Neural cell (in vitro differentiated cells): ENCODE measurements at regions not wholly inside any gene's neighbourhood (a gene's known extent, or its start where the extent isn't known, plus 50 kb on each side); places are given as distances from the start of the nearest gene placed in this dataset.

ENCODE experiments used
- EP300 ChIP-seq: fragments of 450-650 bp; conservative IDR thresholded peaks from 2 replicates; pipeline ENCODE4 v1.6.1; 2014; ENCODE audit warnings: antibody characterized with exemption, mild to moderate bottlenecking, moderate library complexity; ENCODE audit not compliant: poor library complexity, severe bottlenecking
- EZH2 ChIP-seq: fragments of 200-600, 300-800 bp; shearing (Covaris generic), sonication (generic); IDR thresholded peaks from 2 replicates; pipeline ENCODE4 v1.6.1; 2014; ENCODE audit warnings: antibody characterized with exemption, low read length, borderline replicate concordance, mild to moderate bottlenecking; ENCODE audit not compliant: insufficient read depth, poor library complexity, severe bottlenecking
- MXI1 ChIP-seq: fragments of 450-650 bp; conservative IDR thresholded peaks from 2 replicates; pipeline ENCODE4 v1.6.1; 2014; ENCODE audit warnings: antibody characterized with exemption, mild to moderate bottlenecking; ENCODE audit not compliant: poor library complexity, severe bottlenecking
- POLR2AphosphoS5 ChIP-seq: IDR thresholded peaks from 2 replicates; pipeline ENCODE4 v1.6.1; 2012
- RAD21 ChIP-seq: fragments of 450-650 bp; conservative IDR thresholded peaks from 2 replicates; pipeline ENCODE4 v1.6.1; 2014; ENCODE audit warnings: antibody characterized with exemption, mild to moderate bottlenecking, moderate library complexity
- TAF1 ChIP-seq: IDR thresholded peaks from 2 replicates; pipeline ENCODE4 v1.6.1; 2012; ENCODE audit warnings: low read depth
- TF ChIP-seq, protein P1 (sequence below): fragments of 450-650 bp; IDR thresholded peaks from 2 replicates; pipeline ENCODE4 v1.5.1; 2014; ENCODE audit warnings: antibody characterized with exemption, mild to moderate bottlenecking, moderate library complexity; ENCODE audit not compliant: poor library complexity, severe bottlenecking
- TF ChIP-seq, protein P2 (sequence below): IDR thresholded peaks from 2 replicates; pipeline ENCODE4 v1.6.1; 2012; ENCODE audit warnings: borderline replicate concordance

DNA sequence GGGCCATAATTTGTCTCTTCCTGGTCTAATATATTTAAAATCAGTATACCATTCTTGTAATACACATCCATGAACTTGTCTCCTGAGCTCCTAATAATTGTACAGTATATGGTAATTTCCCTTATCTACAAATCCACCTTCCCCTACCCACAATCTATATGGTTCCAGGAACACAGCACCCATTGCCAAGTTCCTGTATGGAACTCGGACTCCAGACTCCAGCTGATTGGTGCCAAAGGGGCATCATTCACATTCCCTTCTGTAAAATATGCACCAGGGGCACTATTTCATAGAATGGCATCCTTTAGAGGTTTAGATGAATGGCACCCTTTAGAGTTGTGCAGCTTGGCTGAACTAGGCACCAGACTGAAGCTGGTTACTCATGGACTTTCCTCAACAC, 58.8 kb upstream of the ZSWIM5 start:
- TF ChIP-seq, protein P1, sequence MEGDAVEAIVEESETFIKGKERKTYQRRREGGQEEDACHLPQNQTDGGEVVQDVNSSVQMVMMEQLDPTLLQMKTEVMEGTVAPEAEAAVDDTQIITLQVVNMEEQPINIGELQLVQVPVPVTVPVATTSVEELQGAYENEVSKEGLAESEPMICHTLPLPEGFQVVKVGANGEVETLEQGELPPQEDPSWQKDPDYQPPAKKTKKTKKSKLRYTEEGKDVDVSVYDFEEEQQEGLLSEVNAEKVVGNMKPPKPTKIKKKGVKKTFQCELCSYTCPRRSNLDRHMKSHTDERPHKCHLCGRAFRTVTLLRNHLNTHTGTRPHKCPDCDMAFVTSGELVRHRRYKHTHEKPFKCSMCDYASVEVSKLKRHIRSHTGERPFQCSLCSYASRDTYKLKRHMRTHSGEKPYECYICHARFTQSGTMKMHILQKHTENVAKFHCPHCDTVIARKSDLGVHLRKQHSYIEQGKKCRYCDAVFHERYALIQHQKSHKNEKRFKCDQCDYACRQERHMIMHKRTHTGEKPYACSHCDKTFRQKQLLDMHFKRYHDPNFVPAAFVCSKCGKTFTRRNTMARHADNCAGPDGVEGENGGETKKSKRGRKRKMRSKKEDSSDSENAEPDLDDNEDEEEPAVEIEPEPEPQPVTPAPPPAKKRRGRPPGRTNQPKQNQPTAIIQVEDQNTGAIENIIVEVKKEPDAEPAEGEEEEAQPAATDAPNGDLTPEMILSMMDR: no peak
- TF ChIP-seq EP300 (no peak), MXI1 (no peak), RAD21 (no peak), POLR2AphosphoS5 (no peak), EZH2 (no peak), TAF1 (no peak)
- TF ChIP-seq, protein P2, sequence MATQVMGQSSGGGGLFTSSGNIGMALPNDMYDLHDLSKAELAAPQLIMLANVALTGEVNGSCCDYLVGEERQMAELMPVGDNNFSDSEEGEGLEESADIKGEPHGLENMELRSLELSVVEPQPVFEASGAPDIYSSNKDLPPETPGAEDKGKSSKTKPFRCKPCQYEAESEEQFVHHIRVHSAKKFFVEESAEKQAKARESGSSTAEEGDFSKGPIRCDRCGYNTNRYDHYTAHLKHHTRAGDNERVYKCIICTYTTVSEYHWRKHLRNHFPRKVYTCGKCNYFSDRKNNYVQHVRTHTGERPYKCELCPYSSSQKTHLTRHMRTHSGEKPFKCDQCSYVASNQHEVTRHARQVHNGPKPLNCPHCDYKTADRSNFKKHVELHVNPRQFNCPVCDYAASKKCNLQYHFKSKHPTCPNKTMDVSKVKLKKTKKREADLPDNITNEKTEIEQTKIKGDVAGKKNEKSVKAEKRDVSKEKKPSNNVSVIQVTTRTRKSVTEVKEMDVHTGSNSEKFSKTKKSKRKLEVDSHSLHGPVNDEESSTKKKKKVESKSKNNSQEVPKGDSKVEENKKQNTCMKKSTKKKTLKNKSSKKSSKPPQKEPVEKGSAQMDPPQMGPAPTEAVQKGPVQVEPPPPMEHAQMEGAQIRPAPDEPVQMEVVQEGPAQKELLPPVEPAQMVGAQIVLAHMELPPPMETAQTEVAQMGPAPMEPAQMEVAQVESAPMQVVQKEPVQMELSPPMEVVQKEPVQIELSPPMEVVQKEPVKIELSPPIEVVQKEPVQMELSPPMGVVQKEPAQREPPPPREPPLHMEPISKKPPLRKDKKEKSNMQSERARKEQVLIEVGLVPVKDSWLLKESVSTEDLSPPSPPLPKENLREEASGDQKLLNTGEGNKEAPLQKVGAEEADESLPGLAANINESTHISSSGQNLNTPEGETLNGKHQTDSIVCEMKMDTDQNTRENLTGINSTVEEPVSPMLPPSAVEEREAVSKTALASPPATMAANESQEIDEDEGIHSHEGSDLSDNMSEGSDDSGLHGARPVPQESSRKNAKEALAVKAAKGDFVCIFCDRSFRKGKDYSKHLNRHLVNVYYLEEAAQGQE: no peak
